ENCODE measurements at regions not wholly inside any gene's neighbourhood (a gene's known extent, or its start where the extent isn't known, plus 50 kb on each side); places are given as distances from the start of the nearest gene placed in this dataset.

DNA sequence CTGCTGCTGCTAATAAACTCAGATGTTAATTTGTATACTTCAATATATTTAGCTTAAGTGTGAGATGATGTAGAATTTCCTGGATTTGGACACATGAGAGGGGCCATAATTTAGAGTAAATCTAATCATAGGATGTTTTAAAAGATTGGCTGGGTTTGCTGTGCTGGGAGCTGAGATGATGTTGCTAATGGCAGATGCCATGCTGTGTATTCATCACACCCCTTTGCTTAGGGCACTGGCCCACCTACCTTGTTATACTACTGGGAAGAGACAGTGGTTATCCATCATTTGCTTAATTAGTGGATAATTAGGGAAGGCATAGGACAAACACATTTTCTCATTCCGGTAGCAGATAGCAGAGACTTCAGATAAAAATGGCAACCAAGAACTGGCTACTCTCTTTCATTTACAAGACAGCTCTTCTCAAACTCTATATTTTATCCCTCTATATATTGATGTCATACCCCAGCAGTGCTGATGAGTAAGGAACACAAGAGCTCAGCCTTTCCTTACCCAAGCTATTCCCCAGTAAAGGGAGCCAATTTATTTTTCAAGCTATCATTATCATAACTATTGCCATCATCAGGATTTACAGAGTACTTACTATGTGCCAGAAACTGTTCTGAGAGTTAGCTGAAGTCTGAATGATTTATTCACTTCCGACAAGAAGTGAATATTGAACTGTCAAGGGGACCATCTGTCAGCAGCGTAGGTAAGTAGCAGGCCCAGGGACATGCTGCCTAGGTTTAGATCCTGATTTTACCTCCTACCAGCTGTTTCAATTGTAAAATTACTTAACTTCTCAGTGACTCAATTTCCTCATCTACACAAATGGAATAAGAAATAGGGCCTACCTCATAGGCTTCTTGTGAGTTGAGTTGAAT lies 204.6 kb upstream of the FLRT2 start:
- no peak for TF ChIP-seq POLR2A (IDR thresholded peaks at IDR 0.05; ENCODE audit: low read depth, low read length)
- no peak for TF ChIP-seq SPI1 (IDR thresholded peaks at IDR 0.05; ENCODE audit: low read depth, low read length)
- TF ChIP-seq POLR2AphosphoS5 (IDR thresholded peaks at IDR 0.05; ENCODE audit: low read depth, low read length) = no peak
- no peak for TF ChIP-seq TAF1 (IDR thresholded peaks at IDR 0.05; ENCODE audit: low read depth, low read length)
- no peak for TF ChIP-seq POU2F2 (IDR thresholded peaks at IDR 0.05; ENCODE audit: low read depth, low read length)
- no peak for TF ChIP-seq PAX5 (IDR thresholded peaks at IDR 0.05; ENCODE audit: insufficient read depth, low read length, severe bottlenecking)

Data from GM12891 (cell line).